Dedifferentiated amniotic fluid mesenchymal stem cell (primary cell): ENCODE measurements at regions not wholly inside any gene's neighbourhood (a gene's known extent, or its start where the extent isn't known, plus 50 kb on each side); places are given as distances from the start of the nearest gene placed in this dataset.

Source experiments
- DNase-seq: peaks from one replicate; pipeline ENCODE4 v3.0.0-alpha.2; 2016; ENCODE audit errors: extremely low spot score

GRCh38 chr5:156254196-156254595 is 72.8 kb upstream of the SGCD start:
- no peak for DNase-seq

GRCh38 chr5:156256642-156257041 is 70.3 kb upstream of the SGCD start:
- no peak for DNase-seq

GRCh38 chr5:156258934-156259333 is 68.0 kb upstream of the SGCD start:
- no peak for DNase-seq

GRCh38 chr5:156259618-156260017 is 67.3 kb upstream of the SGCD start:
- DNase-seq, result no peak

- DNase-seq, result no peak
Measured at GRCh38 chr5:156261275-156261939, 65.6 kb upstream of the SGCD start.

GRCh38 chr5:156271569-156271968 is 55.4 kb upstream of the SGCD start:
- DNase-seq, result no peak

GRCh38 chr5:156272139-156272538 is 54.8 kb upstream of the SGCD start:
- DNase-seq, result no peak

GRCh38 chr5:156273325-156273724 is 53.6 kb upstream of the SGCD start:
- DNase-seq, result no peak

GRCh38 chr5:156274453-156274852 is 52.5 kb upstream of the SGCD start:
- no peak for DNase-seq
